Fibroblast of lung (primary cell): ENCODE measurements at regions not wholly inside any gene's neighbourhood (a gene's known extent, or its start where the extent isn't known, plus 50 kb on each side); places are given as distances from the start of the nearest gene placed in this dataset.

Experiments used
- CTCF ChIP-seq, 2 donors: IDR thresholded peaks in 1 of 2; conservative IDR thresholded peaks in 1 of 2; 1 replicate in 1 of 2; 2 replicates in 1 of 2; pipeline ENCODE4 v1.5.1; 2011 to 2012; ENCODE audit warnings: low read length in 2 of 2, control low read depth in 1 of 2, inconsistent platforms in 1 of 2, low read depth in 1 of 2, mild to moderate bottlenecking in 1 of 2
- EZH2 ChIP-seq: IDR thresholded peaks from 2 replicates; pipeline ENCODE4 v1.5.1; 2012; ENCODE audit warnings: low read length, control low read depth, mild to moderate bottlenecking; ENCODE audit errors: missing control alignments

DNA sequence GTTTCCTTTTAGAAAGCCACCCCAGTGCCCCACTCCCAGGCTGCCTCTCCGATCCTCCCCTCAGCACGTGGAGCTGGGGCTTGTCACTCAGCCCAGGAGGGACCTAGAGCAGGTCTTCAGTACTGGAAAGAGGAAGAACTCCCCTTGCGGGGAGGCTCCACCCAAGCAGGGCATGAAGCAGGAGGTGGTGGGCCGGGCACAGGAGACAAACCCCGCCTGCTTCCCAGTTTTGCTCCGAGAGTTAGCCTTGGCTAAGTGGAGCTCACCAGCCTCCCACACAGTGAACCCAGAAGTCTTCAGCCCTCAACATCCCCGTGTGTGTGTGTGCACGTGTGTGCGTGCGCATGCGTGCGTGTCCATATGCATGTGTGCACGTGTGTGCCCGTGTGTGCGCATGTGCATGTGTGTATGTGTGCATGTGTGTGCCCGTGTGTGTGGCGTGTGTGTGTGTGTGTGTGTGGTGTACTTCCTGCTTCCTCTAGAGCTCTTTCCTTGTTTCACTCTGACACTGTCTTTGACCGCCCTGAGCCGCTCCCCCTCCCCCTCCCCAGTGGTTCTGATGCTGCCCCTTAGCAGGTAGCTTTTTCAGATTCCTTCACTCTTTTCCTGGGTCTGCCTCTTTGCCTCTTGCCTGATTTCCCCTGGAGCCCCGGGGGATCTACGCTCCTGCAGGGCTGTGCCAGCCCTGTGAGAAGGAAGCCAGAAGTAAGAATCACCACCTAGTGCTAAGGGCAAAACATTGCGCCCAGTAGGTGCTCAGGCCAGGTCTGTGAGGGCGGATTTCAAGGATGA is 239.8 kb downstream of the CDC5L start:
- TF ChIP-seq CTCF (conservative IDR thresholded peaks at IDR 0.05 in 1 of 2, IDR thresholded peaks at IDR 0.05 in 1 of 2; ENCODE audit: low read depth in 1 of 2, low read length in 2 of 2) (no peak), EZH2 (no peak)
